Fibroblast of mammary gland (primary cell): ENCODE measurements at regions not wholly inside any gene's neighbourhood (a gene's known extent, or its start where the extent isn't known, plus 50 kb on each side); places are given as distances from the start of the nearest gene placed in this dataset.

Experiments used
- DNase-seq: peaks from one replicate; pipeline ENCODE4 v3.0.0-alpha.2; 2010; ENCODE audit warnings: low read depth
- H3K4me3 ChIP-seq: 2 replicates; pipeline ENCODE4 v1.5.1; 2011; ENCODE audit warnings: low read depth, mild to moderate bottlenecking, low read length, moderate library complexity; ENCODE audit not compliant: control insufficient read depth
- CTCF ChIP-seq: conservative IDR thresholded peaks from 2 replicates; pipeline ENCODE4 v1.5.1; 2011; ENCODE audit warnings: low read depth, low read length, inconsistent platforms; ENCODE audit not compliant: control insufficient read depth, insufficient read depth

- H3K4me3 ChIP-seq, result no peak overlapping the region
- TF ChIP-seq CTCF, result no peak
- no peak for DNase-seq
Measured at GRCh38 chr1:229003233-229004031, 267.5 kb upstream of the RAB4A start.

GRCh38 chr1:229004066-229004833 lies 266.7 kb upstream of the RAB4A start:
- no peak for TF ChIP-seq CTCF
- no peak for DNase-seq
- H3K4me3 ChIP-seq, result no peak overlapping the region

- no peak for TF ChIP-seq CTCF
- no peak overlapping the region for H3K4me3 ChIP-seq
- DNase-seq, result no peak
Measured at GRCh38 chr1:229005097-229005496, 265.8 kb upstream of the RAB4A start.

GRCh38 chr1:229005556-229005955 lies 265.4 kb upstream of the RAB4A start:
- no peak overlapping the region for H3K4me3 ChIP-seq
- no peak for TF ChIP-seq CTCF
- DNase-seq, result no peak

GRCh38 chr1:229006121-229006870 lies 264.6 kb upstream of the RAB4A start:
- TF ChIP-seq CTCF, result no peak
- H3K4me3 ChIP-seq, result no peak overlapping the region

GRCh38 chr1:229007167-229007566 lies 263.7 kb upstream of the RAB4A start:
- DNase-seq, result no peak
- H3K4me3 ChIP-seq, result no peak overlapping the region

More at GRCh38 chr1:229006121-229006870, 264.6 kb upstream of the RAB4A start:
- no peak for DNase-seq

More at GRCh38 chr1:229007167-229007566, 263.7 kb upstream of the RAB4A start:
- no peak for TF ChIP-seq CTCF
